A549 (cell line): ENCODE measurements at regions not wholly inside any gene's neighbourhood (a gene's known extent, or its start where the extent isn't known, plus 50 kb on each side); places are given as distances from the start of the nearest gene placed in this dataset.

ENCODE experiments used
- CBX8 ChIP-seq: fragments of 200-600 bp; sonication (generic); IDR thresholded peaks from 2 replicates; pipeline ENCODE4 v1.6.1; 2016
- TF ChIP-seq, protein P1 (sequence below): fragments of >200 bp; sonication (Bioruptor Twin); formaldehyde crosslinking; IDR thresholded peaks from 3 replicates; pipeline ENCODE4 v1.5.1; 2016

DNA sequence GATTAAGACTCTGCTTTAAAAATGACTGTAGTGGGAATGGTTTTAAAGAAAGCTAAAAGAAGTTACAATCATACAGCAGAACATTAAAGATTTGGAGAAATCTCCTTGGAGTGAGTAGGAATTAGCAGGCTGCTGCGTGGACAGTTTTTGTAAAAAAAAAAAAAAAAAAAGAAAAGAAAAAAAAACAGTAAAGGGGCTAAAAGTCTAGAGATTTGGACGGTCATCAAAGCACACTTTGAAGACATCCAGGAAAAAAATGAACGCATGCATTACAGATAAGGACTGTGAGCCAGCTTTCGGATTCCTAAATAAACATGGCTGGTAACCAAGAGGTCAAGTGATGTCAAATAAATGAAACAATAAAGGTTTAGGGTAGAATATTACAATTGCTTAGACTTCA lies 1700.6 kb downstream of the PCDH9 start:
- TF ChIP-seq CBX8 = no peak
- TF ChIP-seq, protein P1, sequence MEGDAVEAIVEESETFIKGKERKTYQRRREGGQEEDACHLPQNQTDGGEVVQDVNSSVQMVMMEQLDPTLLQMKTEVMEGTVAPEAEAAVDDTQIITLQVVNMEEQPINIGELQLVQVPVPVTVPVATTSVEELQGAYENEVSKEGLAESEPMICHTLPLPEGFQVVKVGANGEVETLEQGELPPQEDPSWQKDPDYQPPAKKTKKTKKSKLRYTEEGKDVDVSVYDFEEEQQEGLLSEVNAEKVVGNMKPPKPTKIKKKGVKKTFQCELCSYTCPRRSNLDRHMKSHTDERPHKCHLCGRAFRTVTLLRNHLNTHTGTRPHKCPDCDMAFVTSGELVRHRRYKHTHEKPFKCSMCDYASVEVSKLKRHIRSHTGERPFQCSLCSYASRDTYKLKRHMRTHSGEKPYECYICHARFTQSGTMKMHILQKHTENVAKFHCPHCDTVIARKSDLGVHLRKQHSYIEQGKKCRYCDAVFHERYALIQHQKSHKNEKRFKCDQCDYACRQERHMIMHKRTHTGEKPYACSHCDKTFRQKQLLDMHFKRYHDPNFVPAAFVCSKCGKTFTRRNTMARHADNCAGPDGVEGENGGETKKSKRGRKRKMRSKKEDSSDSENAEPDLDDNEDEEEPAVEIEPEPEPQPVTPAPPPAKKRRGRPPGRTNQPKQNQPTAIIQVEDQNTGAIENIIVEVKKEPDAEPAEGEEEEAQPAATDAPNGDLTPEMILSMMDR = no peak
